Amygdala (tissue), 56 donors: ENCODE measurements at regions not wholly inside any gene's neighbourhood (a gene's known extent, or its start where the extent isn't known, plus 50 kb on each side); places are given as distances from the start of the nearest gene placed in this dataset.

Source experiments
- DNase-seq, 56 donors: peaks; one replicate each; lab custom pipeline; 2025; lab: John Stamatoyannopoulos, UW

DNA sequence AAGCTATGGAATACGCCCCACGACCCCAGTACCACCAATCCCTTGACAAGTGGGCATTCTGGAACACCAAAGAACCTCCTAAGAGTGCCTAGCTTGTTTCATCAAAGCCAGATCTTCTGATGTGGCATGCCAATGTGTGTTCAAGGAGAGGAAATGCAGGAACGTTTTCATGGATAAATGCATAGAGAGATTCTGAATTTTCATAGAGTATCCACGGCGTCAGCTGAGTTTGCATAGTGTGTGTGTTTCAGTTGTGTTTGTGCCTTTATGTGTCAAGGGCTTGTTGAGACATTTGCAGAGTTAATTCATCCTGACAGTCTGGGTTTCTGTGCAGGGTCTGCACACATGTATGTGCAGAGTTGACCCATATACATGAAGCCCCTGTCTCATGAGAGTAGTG is 172.7 kb upstream of the LRFN2 start:
- DNase-seq = no peak

DNA sequence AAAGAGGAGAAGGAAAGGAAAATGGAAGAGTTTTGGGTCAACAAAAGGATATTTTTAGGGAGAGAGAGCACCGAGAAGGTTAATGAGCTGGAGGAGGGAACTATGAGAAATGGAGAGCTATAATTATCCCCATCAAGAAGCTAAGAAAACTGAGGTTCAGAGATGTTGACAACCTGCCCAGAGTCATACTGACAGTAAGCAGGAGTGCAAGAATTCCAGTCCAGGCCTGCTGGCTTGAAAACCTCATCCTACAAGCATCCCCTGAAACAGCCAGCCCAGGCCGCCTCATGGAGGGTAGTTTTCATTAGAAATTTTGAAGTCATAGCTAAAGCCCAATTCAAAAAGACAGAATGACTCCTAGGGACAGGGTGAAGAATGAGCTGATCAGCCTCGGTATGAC is 172.1 kb upstream of the LRFN2 start:
- no peak for DNase-seq

DNA sequence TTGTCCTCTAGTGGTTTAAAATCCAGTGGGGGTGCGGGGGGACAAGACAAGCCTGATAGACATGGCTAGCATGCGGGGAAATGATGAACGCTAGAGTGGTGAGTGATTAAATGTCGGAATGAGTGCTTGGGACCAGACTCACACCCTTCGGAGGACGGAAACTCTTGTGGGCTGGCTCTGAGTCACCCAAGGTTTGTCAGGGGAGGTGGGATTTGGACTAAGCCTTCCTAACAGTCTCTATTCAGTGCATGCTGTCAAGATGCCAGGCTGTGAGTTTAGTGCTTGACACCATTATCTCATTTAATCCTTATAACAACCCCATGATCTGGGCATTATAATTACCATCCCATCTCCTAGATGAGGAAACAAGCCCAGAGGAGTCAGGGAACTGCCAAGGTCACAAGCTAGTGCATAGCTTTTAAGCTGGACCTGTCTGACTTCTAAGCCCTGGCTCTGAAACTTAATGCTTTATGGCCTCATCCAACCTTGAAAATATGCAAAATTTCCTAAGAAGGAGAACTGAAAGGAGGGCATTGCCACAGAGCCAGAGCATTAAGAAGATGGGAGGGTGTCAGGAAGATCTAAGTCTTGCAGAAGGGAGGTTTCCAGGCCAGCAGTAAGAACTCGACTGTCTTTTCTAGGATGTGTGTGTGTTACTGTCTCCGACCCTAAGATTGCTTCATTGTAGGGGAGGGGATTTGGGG is 168.7 kb upstream of the LRFN2 start:
- no peak for DNase-seq

DNA sequence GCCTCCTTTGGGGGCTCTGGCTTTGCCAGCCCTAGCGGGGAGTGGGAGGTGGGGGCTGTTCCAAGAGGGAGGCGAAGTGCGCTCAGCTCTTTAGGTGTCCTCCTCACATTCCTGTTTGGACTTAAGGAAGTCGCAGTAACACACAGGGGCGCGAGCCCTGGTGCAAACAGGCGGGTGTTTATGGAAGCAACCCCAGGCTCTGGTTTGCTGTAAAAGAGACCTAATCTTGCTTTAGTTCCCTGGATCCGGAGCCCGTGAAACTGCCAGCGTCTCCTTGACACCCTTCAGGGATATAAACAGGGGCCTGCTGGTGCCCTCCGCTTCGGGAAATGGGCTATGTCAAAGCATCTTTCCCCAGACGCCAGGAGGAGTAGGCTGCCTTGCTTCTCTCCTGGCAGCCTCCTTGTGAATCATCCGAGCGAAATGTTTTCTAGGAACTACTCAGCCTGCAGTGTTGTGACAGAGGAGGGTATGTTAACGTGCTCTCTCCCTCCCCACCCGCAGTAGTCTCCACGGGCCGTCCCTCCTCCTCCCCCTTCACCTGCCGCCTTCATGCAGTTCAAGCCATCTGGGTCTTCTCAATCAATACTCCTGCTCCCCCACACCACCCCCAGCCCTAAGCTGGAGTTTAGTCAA is 168.0 kb upstream of the LRFN2 start:
- DNase-seq = peak in 9 of 56 donors; percentile 2 to 37 (median 13)

DNA sequence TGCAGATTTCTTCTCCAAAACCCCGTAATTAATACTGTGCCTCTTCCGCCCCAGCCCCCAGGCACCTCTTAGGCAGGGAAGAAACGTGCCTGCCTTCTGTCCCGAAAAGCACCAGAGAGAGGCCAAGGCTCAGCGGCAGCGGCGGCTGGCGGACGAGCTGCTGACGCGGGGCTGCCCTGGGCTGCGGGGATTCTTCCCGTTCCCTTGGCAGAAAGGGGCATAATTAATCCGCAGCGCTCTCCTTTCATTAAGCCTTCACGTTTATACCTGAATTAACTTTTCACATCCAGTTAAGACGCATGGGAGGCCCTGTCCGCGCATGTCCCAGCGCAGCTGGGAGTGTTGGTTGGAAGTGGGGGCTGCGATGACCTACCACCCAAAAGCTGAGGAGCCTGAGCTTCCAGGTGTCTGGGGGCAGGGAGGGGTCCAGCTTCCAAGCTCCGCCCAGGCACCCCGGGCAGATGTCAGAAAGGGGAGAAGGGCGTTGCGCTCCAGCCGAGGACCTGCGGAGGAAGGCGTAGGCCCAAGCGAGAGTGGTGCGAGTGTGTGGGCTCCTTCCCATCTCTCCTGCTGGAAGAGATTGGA is 167.4 kb upstream of the LRFN2 start:
- peak in 2 of 56 donors; percentile 5 to 10 for DNase-seq

DNA sequence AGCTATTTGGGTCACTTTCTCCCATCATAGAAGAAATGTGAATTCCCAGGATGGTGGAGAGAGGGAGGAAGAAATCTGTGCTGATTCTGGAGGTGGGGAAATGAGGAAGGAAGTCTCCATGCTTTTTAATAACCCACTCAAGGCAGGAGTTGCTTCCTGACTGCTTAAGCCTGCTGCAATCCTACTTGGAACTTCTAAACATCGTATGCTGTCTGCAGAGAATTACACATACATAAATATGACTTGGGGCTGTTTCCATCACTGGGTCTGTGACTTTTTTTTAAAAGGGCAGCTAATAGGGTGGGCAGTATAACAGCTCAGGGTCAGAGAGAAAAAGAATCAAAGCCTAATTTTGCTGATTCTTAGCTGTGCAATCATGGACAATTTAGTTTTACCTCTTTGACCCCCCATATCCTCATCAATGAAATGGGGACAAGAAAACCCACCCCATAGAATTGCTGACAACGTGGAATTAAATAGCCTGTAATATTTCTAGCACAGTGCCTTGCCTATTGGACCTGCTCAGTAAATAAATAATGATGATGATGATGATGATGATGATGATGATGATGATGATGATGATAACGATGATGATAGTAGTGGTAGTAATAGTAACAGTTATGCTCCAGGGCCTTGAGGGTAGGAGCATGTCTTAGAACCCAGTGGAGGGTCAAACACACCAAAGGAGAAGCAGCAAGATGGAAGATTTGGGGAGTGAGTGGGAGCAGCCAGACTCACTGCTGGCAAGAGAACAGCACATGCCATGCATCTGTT is 166.7 kb upstream of the LRFN2 start:
- no peak for DNase-seq

DNA sequence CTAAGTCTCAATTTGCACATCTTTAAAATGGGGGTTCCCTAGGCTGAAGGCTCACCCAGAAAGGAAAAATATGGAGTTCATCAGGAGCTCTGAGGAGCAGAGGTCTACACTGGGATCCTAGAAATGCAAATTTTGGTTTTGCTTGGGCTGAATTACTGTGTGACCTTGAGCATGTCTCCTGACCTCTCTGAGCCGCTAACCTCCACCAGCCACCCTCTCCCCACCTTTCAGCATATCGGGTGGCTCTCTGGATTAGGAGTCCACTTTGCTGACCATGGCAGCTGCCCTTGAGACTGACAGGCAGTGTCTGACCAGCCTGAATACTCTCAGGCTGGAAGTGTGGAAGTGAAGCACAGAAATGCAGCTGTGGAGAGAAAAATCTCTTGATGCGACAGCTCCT is 165.9 kb upstream of the LRFN2 start:
- DNase-seq = no peak

DNA sequence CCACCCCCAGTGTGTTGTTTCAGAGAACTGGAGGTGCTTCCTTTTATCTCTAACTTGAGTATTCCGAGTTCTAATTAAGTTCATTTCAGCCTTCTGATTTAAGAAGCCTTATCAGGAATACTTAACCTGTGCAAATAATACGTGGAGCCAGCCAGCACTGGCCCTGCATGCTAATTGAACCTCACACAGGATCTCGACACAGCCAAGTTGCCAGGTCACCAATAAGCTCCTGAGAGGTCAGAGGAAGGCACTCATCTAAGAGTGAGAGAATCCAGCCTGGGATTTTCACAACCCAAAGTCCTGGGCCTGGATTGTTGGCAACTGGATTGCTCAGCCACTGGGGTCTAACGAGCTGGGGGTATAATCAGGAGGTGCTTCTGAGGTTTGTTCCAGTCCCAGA is 157.7 kb upstream of the LRFN2 start:
- no peak for DNase-seq

DNA sequence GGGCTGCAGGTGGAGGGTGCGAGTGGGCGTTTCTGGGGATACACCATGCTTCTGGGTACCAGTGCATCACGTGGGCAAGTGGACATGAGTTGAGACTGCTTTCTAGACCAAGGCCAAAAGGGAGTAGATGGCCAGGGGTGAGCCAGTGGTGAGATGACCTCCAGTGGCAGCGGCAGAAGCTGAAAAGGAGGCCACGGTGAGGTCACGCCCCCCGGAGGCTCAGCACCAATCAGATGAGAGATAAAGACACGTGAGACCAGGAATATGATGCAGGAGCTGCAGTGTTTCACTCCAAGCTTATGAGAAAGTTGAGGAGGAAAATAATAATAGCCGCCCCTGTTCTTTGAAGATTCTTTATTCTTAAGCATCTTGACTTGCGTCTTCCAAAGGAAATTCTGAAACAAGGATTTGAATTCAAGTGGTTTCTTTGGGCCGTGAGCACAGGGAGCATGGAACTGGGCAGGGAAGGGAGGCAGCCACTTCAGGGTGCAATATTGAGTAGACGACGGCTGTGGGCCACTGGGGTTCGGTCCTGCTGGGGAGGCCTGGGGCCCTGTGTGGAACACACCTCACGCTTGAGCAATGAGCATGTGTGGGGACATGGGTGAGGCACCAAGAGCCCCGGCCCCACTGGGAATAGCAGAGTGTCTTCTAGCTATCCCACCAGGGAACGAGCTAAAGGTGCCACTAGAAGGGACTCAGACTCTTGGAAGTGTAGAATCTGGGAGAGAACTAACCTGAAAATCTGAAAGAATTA is 156.7 kb upstream of the LRFN2 start:
- no peak for DNase-seq

DNA sequence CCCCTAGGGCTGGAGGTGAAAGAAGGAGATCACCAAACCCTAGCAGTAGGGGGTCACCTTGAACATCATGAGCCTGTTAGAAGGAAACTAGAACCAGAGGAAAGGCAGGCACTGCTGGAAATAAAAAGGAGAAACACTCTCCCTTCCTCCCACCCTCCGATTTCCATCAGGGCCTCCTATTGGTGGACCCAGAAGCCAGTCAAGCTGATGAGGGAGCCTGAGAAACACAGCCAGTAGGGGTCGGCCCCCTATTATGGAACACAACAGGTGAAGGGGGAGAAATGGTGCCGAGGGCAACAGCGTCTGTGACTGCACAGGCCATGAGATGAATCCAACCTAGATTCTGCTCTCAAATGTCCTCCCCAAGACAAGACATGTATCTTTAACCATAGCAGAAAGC is 156.1 kb upstream of the LRFN2 start:
- no peak for DNase-seq

DNA sequence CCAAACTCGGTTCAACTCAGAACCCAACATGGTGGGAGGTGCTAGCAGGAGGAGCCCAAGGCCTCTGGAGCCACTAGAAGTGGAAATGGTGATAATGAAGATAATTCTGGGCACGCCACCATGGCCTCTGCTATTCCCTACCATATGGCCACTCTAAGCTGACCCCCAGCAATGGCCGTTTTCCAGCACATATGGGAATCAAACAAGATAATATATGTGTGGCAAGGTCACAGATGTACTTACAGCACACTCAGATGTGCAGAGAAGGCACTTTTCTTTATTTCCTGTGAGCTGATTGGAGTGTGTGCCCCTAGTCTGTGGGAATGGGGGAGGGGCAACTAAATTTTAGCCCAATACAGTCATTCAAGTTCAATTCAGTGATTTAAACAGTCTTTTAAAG is 153.4 kb upstream of the LRFN2 start:
- no peak for DNase-seq

DNA sequence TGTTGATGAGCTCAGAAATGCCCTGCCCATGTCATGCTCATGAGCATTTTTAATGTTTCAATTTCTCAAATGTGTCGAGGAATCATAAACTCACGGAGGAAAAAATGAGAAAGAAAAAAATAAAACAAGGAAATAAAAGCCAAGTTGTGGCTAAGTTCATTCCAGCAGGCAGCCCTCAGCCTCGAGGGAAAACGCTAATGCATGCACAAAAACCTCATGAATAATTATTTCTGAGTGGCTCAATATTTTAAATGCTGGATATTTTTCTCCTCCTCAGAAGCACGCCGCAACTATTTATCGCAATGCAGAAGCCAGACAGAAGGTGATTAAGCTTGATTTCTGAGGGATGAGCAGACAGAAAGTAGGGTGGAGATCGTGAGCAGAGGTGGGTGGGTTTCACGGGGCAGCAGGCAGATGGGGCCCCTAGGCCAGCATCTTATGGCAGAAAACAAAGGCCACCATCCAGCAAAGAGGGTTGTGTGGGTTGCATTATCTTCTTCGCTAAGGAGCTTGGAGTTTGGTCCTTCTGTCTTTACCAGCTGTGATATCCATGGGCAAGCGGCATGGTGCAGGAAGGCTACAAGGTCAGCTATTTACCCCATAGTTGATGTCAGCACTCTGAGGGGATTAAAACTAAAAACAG is 151.5 kb upstream of the LRFN2 start:
- no peak for DNase-seq

DNA sequence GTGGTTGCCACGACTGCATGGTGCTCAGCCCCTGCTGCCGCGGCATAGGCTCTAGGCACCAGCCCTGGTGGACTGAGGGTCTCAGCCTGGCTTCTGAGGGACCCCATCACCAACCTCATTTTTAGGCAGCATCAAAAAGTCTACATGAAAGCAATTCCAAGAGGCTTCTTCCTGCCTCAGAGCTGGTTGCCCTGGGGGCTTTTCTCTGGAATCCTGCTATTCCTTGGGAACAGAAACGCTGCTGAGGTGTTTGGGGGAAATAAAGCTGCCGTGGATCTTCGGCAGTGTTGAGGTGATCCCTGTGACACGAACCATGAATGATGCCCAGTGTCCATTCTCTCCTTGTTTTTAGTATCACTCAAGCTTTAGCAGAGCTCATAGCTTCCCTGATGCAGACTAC is 148.4 kb upstream of the LRFN2 start:
- DNase-seq = no peak

DNA sequence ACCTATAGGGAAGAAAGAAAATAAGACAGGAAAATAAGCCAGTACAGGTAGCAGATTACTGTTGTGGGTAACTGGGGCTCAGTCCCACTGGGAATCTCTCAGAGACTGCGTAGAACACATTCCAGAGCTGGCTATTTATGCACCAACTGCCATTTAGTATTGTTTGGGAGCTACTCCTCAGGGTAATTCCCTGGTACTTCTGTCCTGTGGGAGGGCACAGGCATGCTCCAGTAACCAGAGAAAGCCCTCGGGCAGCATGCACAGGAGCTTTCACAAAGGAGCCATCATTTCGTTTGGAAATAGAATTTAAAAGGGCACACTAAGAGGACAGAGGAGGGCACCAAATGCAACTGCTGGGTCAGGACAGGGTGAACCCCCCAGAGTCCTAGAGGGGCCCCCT is 148.0 kb upstream of the LRFN2 start:
- no peak for DNase-seq

DNA sequence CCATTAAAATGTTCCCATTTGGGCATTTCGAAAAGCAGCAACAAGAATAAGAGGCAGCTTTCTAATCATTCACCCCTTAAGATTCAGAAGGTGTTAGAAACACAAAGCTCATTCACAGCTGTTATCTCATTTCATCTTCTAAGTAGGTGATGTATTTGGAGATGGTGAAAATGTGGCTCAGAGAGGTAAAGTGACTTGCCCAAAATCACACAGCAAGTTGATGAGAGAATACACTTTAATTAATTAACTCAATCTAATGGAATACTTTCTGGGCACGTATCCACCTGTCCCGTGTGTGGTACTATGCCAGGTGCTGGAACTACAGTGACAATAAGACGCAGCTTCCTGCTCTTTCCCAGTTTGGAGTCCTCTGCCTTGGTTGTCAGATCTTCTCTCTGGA is 147.4 kb upstream of the LRFN2 start:
- DNase-seq = no peak

DNA sequence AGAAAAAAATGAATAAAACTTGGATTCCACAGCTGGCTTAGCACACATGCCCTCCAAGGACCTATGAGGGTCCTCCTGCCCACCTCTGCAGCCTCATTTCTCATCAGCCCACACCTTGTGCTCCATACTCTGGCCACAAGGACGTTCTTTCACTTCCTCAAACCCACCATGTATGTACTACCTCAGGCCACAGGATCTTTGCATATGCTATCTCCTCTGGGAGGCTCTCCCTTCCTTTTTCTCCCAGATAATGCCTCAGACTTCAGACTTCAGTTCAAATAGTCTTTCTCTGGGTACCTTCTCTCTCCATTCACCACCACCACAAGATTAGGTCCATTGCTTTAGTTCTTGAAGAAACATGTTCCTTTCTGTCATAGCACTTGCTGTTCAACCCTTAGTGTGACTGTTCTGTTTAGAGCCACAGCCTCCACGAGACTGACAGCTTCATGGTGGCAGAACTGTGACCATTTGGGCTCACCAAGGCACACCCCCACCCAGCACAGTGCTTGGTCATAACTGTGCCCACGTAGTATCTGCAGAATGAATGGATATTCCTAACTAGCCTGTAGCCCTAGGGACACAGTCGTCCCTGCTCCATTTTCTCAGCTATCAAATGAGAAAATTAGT is 146.7 kb upstream of the LRFN2 start:
- no peak for DNase-seq

DNA sequence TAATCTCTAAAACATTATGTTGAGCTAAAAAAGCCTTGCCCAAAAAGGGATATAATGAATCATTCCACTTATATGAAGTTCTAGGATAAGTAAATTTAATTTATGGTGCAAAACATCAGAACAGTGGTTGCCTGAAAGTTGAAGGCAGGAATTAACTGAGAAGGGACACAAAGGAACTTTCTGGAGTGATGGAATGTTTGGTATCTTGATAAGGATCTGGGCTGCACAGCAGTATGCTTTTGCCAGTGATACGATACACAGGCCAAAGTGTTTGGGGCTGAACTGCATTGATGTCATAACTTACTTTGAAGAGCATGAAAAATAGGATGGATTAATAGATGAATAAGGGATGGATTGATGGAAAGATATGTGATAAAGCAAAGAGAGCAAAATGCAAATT is 146.1 kb upstream of the LRFN2 start:
- DNase-seq = no peak

DNA sequence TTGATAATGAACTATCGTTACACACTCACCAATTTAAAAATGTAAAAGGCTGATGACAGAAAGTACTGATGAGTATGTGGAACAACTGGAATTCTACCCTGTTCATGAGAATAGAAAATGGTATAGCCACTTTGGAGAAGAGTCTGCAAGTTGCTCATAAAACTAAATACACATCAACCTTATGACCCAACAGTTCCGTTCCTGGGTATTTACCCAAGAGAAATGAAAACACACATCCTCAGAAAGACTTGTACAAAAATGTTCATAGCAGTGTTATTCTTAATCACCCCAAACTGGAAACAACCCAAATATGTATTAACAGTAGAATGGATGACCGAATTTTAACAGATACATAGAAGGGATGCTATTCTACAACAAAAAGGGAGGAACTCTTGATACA is 145.7 kb upstream of the LRFN2 start:
- DNase-seq = no peak

DNA sequence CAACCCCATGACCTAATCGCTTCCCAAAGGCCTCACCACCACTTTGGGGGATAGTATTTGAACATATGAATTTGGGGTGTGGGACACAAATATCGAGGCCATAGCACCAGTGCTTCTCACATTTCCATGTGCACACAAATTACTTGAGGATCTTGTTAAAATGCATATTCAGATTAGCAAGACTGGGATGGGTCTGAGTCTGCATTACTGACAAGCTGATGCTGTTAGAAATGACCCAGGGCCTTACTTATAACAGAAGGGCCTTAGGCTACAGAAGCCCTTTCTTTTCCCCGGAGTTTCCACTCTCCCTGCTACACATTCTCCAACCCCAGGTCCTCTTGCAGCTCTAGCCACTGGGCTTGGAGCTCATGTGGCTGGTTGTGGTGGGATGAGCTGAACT is 141.5 kb upstream of the LRFN2 start:
- DNase-seq = no peak

DNA sequence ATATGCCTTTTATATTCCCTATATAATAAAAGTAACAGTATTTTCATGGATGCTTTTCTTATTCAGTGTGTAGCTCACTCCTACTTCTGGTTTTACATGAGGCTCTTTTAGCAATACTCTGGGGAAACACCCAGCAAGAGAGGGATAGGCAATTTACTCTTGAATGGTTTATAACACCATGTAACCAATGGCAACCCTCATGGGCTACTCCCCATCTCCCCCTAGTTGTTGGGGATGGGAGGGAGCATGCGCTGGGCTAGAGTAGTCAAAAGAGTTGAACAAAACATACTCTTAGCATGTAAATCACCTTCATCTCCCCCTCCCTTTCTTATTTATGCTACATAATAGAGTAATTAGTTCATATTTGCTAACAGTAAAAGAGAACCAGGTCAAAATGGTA is 140.1 kb upstream of the LRFN2 start:
- no peak for DNase-seq
